H1 (cell line): ENCODE measurements at regions not wholly inside any gene's neighbourhood (a gene's known extent, or its start where the extent isn't known, plus 50 kb on each side); places are given as distances from the start of the nearest gene placed in this dataset.
"Not testable (repeated sequence)": the region's sequence is repeated elsewhere in the genome, so short reads cannot be mapped to it uniquely, and the experiment has no call there.

Source experiments
- CTCF ChIA-PET: fragments of 300-600 bp; sonication (Branson Sonifier 250); formaldehyde crosslinking; loops from one replicate; lab custom pipeline; 2021; ENCODE audit not compliant: partially characterized antibody; lab: Charles Lee
- POLR2A ChIA-PET: fragments of 300-600 bp; sonication (Branson Sonifier 250); formaldehyde crosslinking; loops from one replicate; lab custom pipeline; 2021; ENCODE audit warnings: inconsistent platforms; ENCODE audit not compliant: partially characterized antibody; lab: Charles Lee
- DNase-seq, 2 experiments: peaks; one replicate each; pipeline versions ENCODE4 v3.0.0 to v3.0.0-alpha.2; 2010 to 2022; ENCODE audit warnings: low spot score in 2 of 2, low read depth in 1 of 2, mixed read lengths in 1 of 2
- FAIRE-seq: peaks from 2 replicates; lab custom pipeline; 2011; peaks lifted over from hg19 to GRCh38; lab: Jason Lieb, UNC
- H2AFZ ChIP-seq: 2 replicates; pipeline ENCODE4 v1.8.1; 2012; ENCODE audit warnings: low read length, inconsistent platforms
- H2AK5ac ChIP-seq: 2 replicates; pipeline ENCODE4 v1.6.1; 2013; ENCODE audit warnings: low read depth, low read length
- H2BK120ac ChIP-seq: replicated peaks from 2 replicates; pipeline ENCODE3; 2013; ENCODE audit warnings: low read depth, low read length, inconsistent platforms
- H2BK12ac ChIP-seq: 2 replicates; pipeline ENCODE4 v1.6.1; 2013; ENCODE audit warnings: low read depth, low read length
- H2BK15ac ChIP-seq: 2 replicates; pipeline ENCODE4 v1.6.1; 2013; ENCODE audit warnings: low read length
- H2BK20ac ChIP-seq: 2 replicates; pipeline ENCODE4 v1.6.1; 2013; ENCODE audit warnings: low read length
- H2BK5ac ChIP-seq: 2 replicates; pipeline ENCODE4 v1.6.1; 2013; ENCODE audit warnings: low read depth, low read length
- H3K14ac ChIP-seq: 2 replicates; pipeline ENCODE4 v1.6.1; 2013; ENCODE audit warnings: inconsistent platforms; ENCODE audit not compliant: insufficient read length
- H3K18ac ChIP-seq: 2 replicates; pipeline ENCODE4 v1.6.1; 2013; ENCODE audit warnings: low read length; ENCODE audit errors: extremely low read depth
- H3K23ac ChIP-seq: 2 replicates; pipeline ENCODE4 v1.6.1; 2013; ENCODE audit warnings: inconsistent platforms; ENCODE audit not compliant: insufficient read length
- H3K23me2 ChIP-seq: 2 replicates; pipeline ENCODE4 v1.6.1; 2013; ENCODE audit warnings: low read depth, low read length
- H3K27ac ChIP-seq: 2 replicates; pipeline ENCODE4 v1.6.1; 2011; ENCODE audit warnings: low read depth, low read length, inconsistent platforms
- H3K27me3 ChIP-seq, 4 experiments: replicated peaks in 1 of 4; 1 replicate in 1 of 4; 2 replicates in 3 of 4; pipeline versions ENCODE4 v1.6.1 to v1.8.1; 2011 to 2013; ENCODE audit warnings: low read length in 3 of 4, mild to moderate bottlenecking in 3 of 4, inconsistent platforms in 2 of 4, mixed read lengths in 2 of 4, moderate library complexity in 1 of 4; ENCODE audit not compliant: control insufficient read depth in 3 of 4, insufficient read depth in 3 of 4; ENCODE audit errors: extremely low read depth in 1 of 4
- H3K36me3 ChIP-seq, 4 experiments: 2 replicates each; pipeline versions ENCODE4 v1.6.1 to v1.8.1; 2011 to 2013; ENCODE audit warnings: mild to moderate bottlenecking in 4 of 4, low read length in 3 of 4, moderate library complexity in 2 of 4, control low read depth in 1 of 4, inconsistent platforms in 1 of 4; ENCODE audit not compliant: insufficient read depth in 4 of 4, control insufficient read depth in 2 of 4
- H3K4ac ChIP-seq: replicated peaks from 2 replicates; pipeline ENCODE3; 2013; ENCODE audit warnings: low read length, low read depth, mixed read lengths, inconsistent platforms; ENCODE audit not compliant: insufficient read length
- H3K4me1 ChIP-seq, 4 experiments: replicated peaks in 1 of 4; 1 replicate in 1 of 4; 2 replicates in 3 of 4; pipeline versions ENCODE4 v1.6.1 to v1.8.1; 2011 to 2013; ENCODE audit warnings: low read length in 3 of 4, inconsistent platforms in 2 of 4, mixed read lengths in 1 of 4; ENCODE audit not compliant: insufficient read depth in 4 of 4, control insufficient read depth in 3 of 4
- H3K4me2 ChIP-seq, 2 experiments: 2 replicates each; pipeline versions ENCODE4 v1.6.1 to v1.8.1; 2011 to 2013; ENCODE audit warnings: low read depth in 2 of 2, low read length in 2 of 2, control low read depth in 1 of 2, inconsistent platforms in 1 of 2, mild to moderate bottlenecking in 1 of 2; ENCODE audit not compliant: insufficient read depth in 1 of 2
- H3K4me3 ChIP-seq, 4 experiments: fragments of 200-600, 300-600 bp in 1 of 4; sonication (generic), shearing (Covaris generic), sonication (Bioruptor Twin) in 1 of 4; 2 replicates each; pipeline versions ENCODE4 v1.5.1 to v1.8.1; 2011 to 2016; ENCODE audit warnings: low read length in 4 of 4, low read depth in 3 of 4, control low read depth in 2 of 4, inconsistent platforms in 2 of 4, mild to moderate bottlenecking in 2 of 4, mixed read lengths in 1 of 4, moderate library complexity in 1 of 4; ENCODE audit not compliant: insufficient read depth in 2 of 4; ENCODE audit errors: extremely low read depth in 1 of 4
- H3K56ac ChIP-seq: replicated peaks from 2 replicates; pipeline ENCODE3; 2013; ENCODE audit warnings: low read depth, mild to moderate bottlenecking, mixed read lengths, low read length, inconsistent platforms; ENCODE audit not compliant: insufficient read length
- H3K79me1 ChIP-seq: 2 replicates; pipeline ENCODE4 v1.6.1; 2013; ENCODE audit warnings: low read depth, low read length, control low read depth
- H3K79me2 ChIP-seq, 2 experiments: 2 replicates each; pipeline versions ENCODE4 v1.6.1 to v1.8.1; 2012 to 2013; ENCODE audit warnings: low read length in 2 of 2, mild to moderate bottlenecking in 2 of 2, inconsistent platforms in 1 of 2; ENCODE audit not compliant: insufficient read depth in 2 of 2, control insufficient read depth in 1 of 2
- H3K9ac ChIP-seq, 4 experiments: replicated peaks in 1 of 4; 1 replicate in 1 of 4; 2 replicates in 3 of 4; pipeline versions ENCODE4 v1.6.1 to v1.8.1; 2011 to 2013; ENCODE audit warnings: low read depth in 3 of 4, low read length in 3 of 4, control low read depth in 2 of 4, mild to moderate bottlenecking in 2 of 4, moderate library complexity in 2 of 4, inconsistent platforms in 1 of 4; ENCODE audit errors: extremely low read depth in 1 of 4
- H3K9me3 ChIP-seq, 2 experiments: 2 replicates each; pipeline versions ENCODE4 v1.6.1 to v1.8.1; 2012 to 2013; ENCODE audit warnings: mild to moderate bottlenecking in 2 of 2, moderate library complexity in 2 of 2, control low read depth in 1 of 2, inconsistent platforms in 1 of 2, low read depth in 1 of 2, low read length in 1 of 2, mixed read lengths in 1 of 2; ENCODE audit not compliant: insufficient read depth in 2 of 2
- H4K20me1 ChIP-seq, 2 experiments: replicated peaks in 1 of 2; 2 replicates each; pipeline versions ENCODE3 to v1.8.1; 2011 to 2013; ENCODE audit warnings: inconsistent platforms in 2 of 2, low read length in 2 of 2, mild to moderate bottlenecking in 1 of 2; ENCODE audit not compliant: insufficient read depth in 2 of 2, control insufficient read depth in 1 of 2
- H4K5ac ChIP-seq: 2 replicates; pipeline ENCODE4 v1.6.1; 2013; ENCODE audit warnings: low read length, low read depth, mixed read lengths, inconsistent platforms; ENCODE audit not compliant: insufficient read length
- H4K8ac ChIP-seq: 2 replicates; pipeline ENCODE4 v1.8.0; 2013; ENCODE audit warnings: mild to moderate bottlenecking, moderate library complexity, low read length, inconsistent platforms; ENCODE audit not compliant: insufficient read depth; ENCODE audit errors: extremely low read depth
- H4K91ac ChIP-seq: replicated peaks from 2 replicates; pipeline ENCODE3; 2013; ENCODE audit warnings: low read length, mixed read lengths, inconsistent platforms; ENCODE audit not compliant: insufficient read length
- WGBS, 2 experiments: shearing (Covaris generic) in 1 of 2; methylation state at CpG; one replicate each; pipeline versions ENCODE4 v1.1.6 to v1.1.7; 2013 to 2015; ENCODE audit warnings: low lambda C conversion rate in 2 of 2, mixed read lengths in 2 of 2, inconsistent platforms in 1 of 2, low coverage in 1 of 2, missing lambda C conversion rate in 1 of 2; ENCODE audit not compliant: insufficient replicate concordance in 2 of 2, insufficient coverage in 1 of 2, insufficient read length in 1 of 2; ENCODE audit errors: extremely low coverage in 1 of 2, missing lambda C conversion rate in 1 of 2; 5-methylcytosine and 5-hydroxymethylcytosine counted together

GRCh38 chr22:16899358-16899757 lies 74.1 kb upstream of the XKR3 start:
- H4K91ac ChIP-seq, H3K4me1 ChIP-seq, CTCF ChIA-PET, H2BK12ac ChIP-seq, FAIRE-seq, H3K36me3 ChIP-seq, H3K27ac ChIP-seq, H2AFZ ChIP-seq, H3K9me3 ChIP-seq, H2BK5ac ChIP-seq, POLR2A ChIA-PET, H3K4me3 ChIP-seq, H3K23me2 ChIP-seq, H3K4me2 ChIP-seq, H2AK5ac ChIP-seq, H3K23ac ChIP-seq, H3K14ac ChIP-seq, H3K56ac ChIP-seq, H3K9ac ChIP-seq, DNase-seq, H2BK120ac ChIP-seq, H3K79me2 ChIP-seq, H3K27me3 ChIP-seq, H3K18ac ChIP-seq, H4K8ac ChIP-seq, H2BK20ac ChIP-seq, H4K20me1 ChIP-seq, H4K5ac ChIP-seq, H2BK15ac ChIP-seq, H3K4ac ChIP-seq, H3K79me1 ChIP-seq: not testable (repeated sequence)
- 83% methylated on average over 2 of the region's 2 CpGs; no CpG with 5 or more reads in 1 of the 2 experiments for WGBS, 2 experiments

- not testable (repeated sequence) for H3K79me1 ChIP-seq, FAIRE-seq
- WGBS, 2 experiments: 0% methylated on average over 2 of the region's 2 CpGs; no CpG with 5 or more reads in 1 of the 2 experiments
Measured at GRCh38 chr22:16897365-16897764, 72.2 kb upstream of the XKR3 start.

More at GRCh38 chr22:16897365-16897764, 72.2 kb upstream of the XKR3 start:
- H2BK15ac ChIP-seq, H4K20me1 ChIP-seq, H4K8ac ChIP-seq, H3K56ac ChIP-seq, H3K27ac ChIP-seq, H2AFZ ChIP-seq, H3K9ac ChIP-seq, H3K9me3 ChIP-seq, H3K18ac ChIP-seq, H3K36me3 ChIP-seq, H2AK5ac ChIP-seq, H2BK12ac ChIP-seq, H3K4me3 ChIP-seq, H3K27me3 ChIP-seq, H4K5ac ChIP-seq, H3K4ac ChIP-seq, H3K4me2 ChIP-seq, H2BK5ac ChIP-seq, POLR2A ChIA-PET, H3K23me2 ChIP-seq, H3K4me1 ChIP-seq, H4K91ac ChIP-seq, CTCF ChIA-PET, H3K79me2 ChIP-seq, H3K14ac ChIP-seq, H2BK120ac ChIP-seq, H2BK20ac ChIP-seq, DNase-seq, H3K23ac ChIP-seq: not testable (repeated sequence)
